Spleen (tissue), 11 donors: ENCODE measurements at regions not wholly inside any gene's neighbourhood (a gene's known extent, or its start where the extent isn't known, plus 50 kb on each side); places are given as distances from the start of the nearest gene placed in this dataset.

Experiments used
- DNase-seq: peaks from one replicate; pipeline ENCODE4 v3.0.0-alpha.2; 2020
- H3K27ac ChIP-seq, 8 donors: fragments of 200-600 bp; sonication (generic) in 7 of 8; 1 replicate in 4 of 8; 2 replicates in 4 of 8; pipeline versions ENCODE4 v1.5.0 to v1.8.0; 2016 to 2021; ENCODE audit warnings: inconsistent platforms in 4 of 8, mild to moderate bottlenecking in 4 of 8, moderate library complexity in 1 of 8
- H3K27me3 ChIP-seq, 7 donors: fragments of 200-600 bp; sonication (generic) in 6 of 7; replicated peaks in 1 of 7; 1 replicate in 4 of 7; 2 replicates in 3 of 7; pipeline versions ENCODE4 v1.5.0 to v1.8.0; 2016 to 2021; ENCODE audit warnings: inconsistent platforms in 3 of 7, mild to moderate bottlenecking in 1 of 7
- H3K36me3 ChIP-seq, 6 donors: fragments of 200-600 bp; sonication (generic) in 5 of 6; 1 replicate in 4 of 6; 2 replicates in 2 of 6; pipeline versions ENCODE4 v1.5.0 to v1.8.0; 2016 to 2021; ENCODE audit warnings: inconsistent platforms in 2 of 6
- H3K4me1 ChIP-seq, 6 donors: fragments of 200-600 bp; sonication (generic) in 5 of 6; 1 replicate in 3 of 6; 2 replicates in 3 of 6; pipeline versions ENCODE4 v1.5.0 to v1.8.0; 2016 to 2021; ENCODE audit warnings: inconsistent platforms in 3 of 6
- H3K4me3 ChIP-seq, 8 donors: fragments of 200-600 bp; sonication (generic) in 7 of 8; 1 replicate in 4 of 8; 2 replicates in 4 of 8; pipeline versions ENCODE4 v1.5.0 to v1.8.0; 2016 to 2021; ENCODE audit warnings: inconsistent platforms in 4 of 8, mild to moderate bottlenecking in 4 of 8, moderate library complexity in 2 of 8
- H3K9me3 ChIP-seq, 8 donors: fragments of 200-600 bp; sonication (generic) in 7 of 8; 1 replicate in 4 of 8; 2 replicates in 4 of 8; pipeline versions ENCODE4 v1.5.0 to v1.8.0; 2016 to 2021; ENCODE audit warnings: inconsistent platforms in 4 of 8
- POLR2A ChIP-seq, 3 donors: fragments of 450-650 bp; IDR thresholded peaks; one replicate each; pipeline ENCODE4 v1.5.1; 2017; ENCODE audit warnings: antibody characterized with exemption in 3 of 3, mild to moderate bottlenecking in 1 of 3
- POLR2AphosphoS5 ChIP-seq, 3 donors: sonication (generic); formaldehyde crosslinking; IDR thresholded peaks; one replicate each; pipeline ENCODE4 v1.5.1; 2017; ENCODE audit warnings: antibody characterized with exemption in 3 of 3
- WGBS, 5 donors: extraction: QIAGEN DNeasy Blood & Tissue Kit in 3 of 5; methylation state at CpG; one replicate each; pipeline versions ENCODE4 v1.1.5 to v1.1.7; 2013 to 2018; 5-methylcytosine and 5-hydroxymethylcytosine counted together
- intact Hi-C: fragments of 100-400 bp; cut with DNase I; formaldehyde crosslinking; loops from one replicate; pipeline ENCODE4 v1.15.0; 2023; ENCODE audit warnings: low total_unique reads
- TF ChIP-seq, protein P1 (sequence below), 11 experiments: fragments of 200-600 bp in 7 of 11; fragments of 450-650 bp in 4 of 11; sonication (generic) in 4 of 11; IDR thresholded peaks in 8 of 11; conservative IDR thresholded peaks in 3 of 11; 1 replicate in 7 of 11; 2 replicates in 4 of 11; pipeline versions ENCODE4 v1.4.0 to v1.8.0; 2016 to 2021; ENCODE audit warnings: antibody characterized with exemption in 11 of 11, inconsistent platforms in 4 of 11, mild to moderate bottlenecking in 1 of 11
- donor health status: healthy with polysubstance abuse.
- donor health status: DM: no; HTN: no; CAD: no; lungs with moderate emphysema.
- donor health status: DM: no; HTN: no; CAD: no.
- donor health status: Bipolar disorder and iron deficiency.
- donor health status: healthy.
- donor health status: DM: no; HTN: no; CAD: no.
- donor health status: DM: yes; HTN: yes; CAD: no.

DNA sequence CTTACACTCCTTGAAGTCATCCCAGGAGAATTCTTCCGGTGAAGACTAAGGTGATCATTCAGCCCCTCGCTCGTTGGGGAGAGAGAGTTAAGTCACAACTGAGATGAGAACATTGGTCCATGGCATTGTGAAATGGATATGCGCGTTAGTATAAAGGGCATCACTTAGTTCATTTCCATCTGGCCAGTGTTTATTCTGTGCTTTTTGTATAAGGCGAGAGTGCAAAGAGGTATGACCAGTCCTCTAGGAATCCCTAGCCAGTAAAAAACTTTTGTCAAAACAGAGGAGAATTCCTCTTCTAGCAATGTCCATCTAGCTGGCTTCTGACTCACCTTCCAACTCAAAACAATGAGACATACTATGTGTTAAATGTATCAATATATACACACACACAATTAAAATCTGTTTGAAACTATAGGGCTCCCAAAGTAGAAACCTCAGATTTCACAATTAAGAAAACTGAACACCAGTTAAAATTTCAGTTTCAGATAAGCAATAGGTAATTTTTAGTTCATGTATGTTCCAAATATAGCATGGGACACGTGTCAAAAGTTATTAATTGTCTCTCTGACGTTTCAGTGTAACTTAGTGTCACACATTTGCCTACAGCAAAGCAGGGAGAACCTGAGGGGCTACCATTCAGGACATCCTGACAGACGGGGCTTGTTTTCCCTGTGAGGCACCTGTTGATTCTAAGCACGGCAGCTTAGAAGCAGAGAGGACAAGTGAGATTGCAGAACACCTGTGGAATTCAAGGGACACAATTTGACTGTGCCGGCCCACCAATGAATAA lies 158.9 kb downstream of the KLF6 start:
- intact Hi-C loops: no loop called here
- Histone ChIP-seq H3K27me3 (no peaks in the 10 kb centered on the region), H3K4me3 (no peak overlapping the region), H3K27ac (no peak overlapping the region), H3K9me3 (peaks cover 0 to 9% (median 6%) of the 10 kb centered on the region in 8 donors), H3K36me3 (no peaks in the 10 kb centered on the region), H3K4me1 (peaks cover 0 to 18% (median 10%) of the 10 kb centered on the region in 6 donors)
- TF ChIP-seq POLR2AphosphoS5 (IDR thresholded peaks at IDR 0.05): no peak
- TF ChIP-seq, protein P1, sequence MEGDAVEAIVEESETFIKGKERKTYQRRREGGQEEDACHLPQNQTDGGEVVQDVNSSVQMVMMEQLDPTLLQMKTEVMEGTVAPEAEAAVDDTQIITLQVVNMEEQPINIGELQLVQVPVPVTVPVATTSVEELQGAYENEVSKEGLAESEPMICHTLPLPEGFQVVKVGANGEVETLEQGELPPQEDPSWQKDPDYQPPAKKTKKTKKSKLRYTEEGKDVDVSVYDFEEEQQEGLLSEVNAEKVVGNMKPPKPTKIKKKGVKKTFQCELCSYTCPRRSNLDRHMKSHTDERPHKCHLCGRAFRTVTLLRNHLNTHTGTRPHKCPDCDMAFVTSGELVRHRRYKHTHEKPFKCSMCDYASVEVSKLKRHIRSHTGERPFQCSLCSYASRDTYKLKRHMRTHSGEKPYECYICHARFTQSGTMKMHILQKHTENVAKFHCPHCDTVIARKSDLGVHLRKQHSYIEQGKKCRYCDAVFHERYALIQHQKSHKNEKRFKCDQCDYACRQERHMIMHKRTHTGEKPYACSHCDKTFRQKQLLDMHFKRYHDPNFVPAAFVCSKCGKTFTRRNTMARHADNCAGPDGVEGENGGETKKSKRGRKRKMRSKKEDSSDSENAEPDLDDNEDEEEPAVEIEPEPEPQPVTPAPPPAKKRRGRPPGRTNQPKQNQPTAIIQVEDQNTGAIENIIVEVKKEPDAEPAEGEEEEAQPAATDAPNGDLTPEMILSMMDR (IDR thresholded peaks at IDR 0.05 in 8 of 11, conservative IDR thresholded peaks at IDR 0.05 in 3 of 11): no peak
- no peak for TF ChIP-seq POLR2A (IDR thresholded peaks at IDR 0.05)
- DNase-seq: no peak
- 70 to 79% (median 78%) methylated on average over 11 of the region's 11 CpGs for WGBS, 5 donors

DNA sequence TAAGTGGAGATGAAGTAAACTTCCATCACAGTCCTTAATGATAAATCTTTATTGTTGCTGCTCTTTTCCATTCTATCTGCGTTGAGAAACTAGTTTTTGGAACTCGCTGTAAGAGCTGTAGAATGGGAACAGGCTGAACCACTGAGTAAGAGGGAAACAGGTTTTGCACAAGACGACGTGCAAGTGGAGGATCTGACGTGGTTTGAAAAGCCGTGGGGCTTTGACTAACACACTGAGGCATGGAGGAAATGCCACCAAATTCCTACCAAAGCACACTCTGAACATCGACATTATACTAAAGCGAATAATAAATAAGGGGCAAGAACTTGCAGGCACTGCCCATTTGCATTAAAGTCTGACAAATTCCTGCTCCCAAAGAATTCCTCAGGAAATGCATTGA lies 160.6 kb downstream of the KLF6 start:
- intact Hi-C loops: no loop called here
- peak overlapping the region in 3 of 8 donors; percentile 3 to 42 (median 28) for H3K27ac ChIP-seq
- H3K4me3 ChIP-seq: no peak overlapping the region

GRCh38 chr10:3623746-3624145 lies 161.3 kb downstream of the KLF6 start:
- 54 to 76% (median 60%) methylated on average over 7 of the region's 7 CpGs for WGBS, 5 donors
- TF ChIP-seq POLR2A (IDR thresholded peaks at IDR 0.05) (no peak), POLR2AphosphoS5 (IDR thresholded peaks at IDR 0.05) (no peak)
- TF ChIP-seq, protein P1 (IDR thresholded peaks at IDR 0.05 in 8 of 11, conservative IDR thresholded peaks at IDR 0.05 in 3 of 11): no peak
- no peak for DNase-seq
- no peaks in the 10 kb centered on the region for H3K27me3 ChIP-seq
- intact Hi-C loops: no loop called here
- peaks cover 0 to 20% (median 16%) of the 10 kb centered on the region in 8 donors for H3K9me3 ChIP-seq
- no peak overlapping the region for H3K4me3 ChIP-seq
- H3K27ac ChIP-seq: peak overlapping the region in 4 of 8 donors; percentile 3 to 42 (median 22)
- peaks cover 0 to 18% (median 10%) of the 10 kb centered on the region in 6 donors for H3K4me1 ChIP-seq
- no peaks in the 10 kb centered on the region for H3K36me3 ChIP-seq

More for the DNA sequence above, 160.6 kb downstream of the KLF6 start:
- no peaks in the 10 kb centered on the region for H3K27me3 ChIP-seq
- WGBS, 5 donors: 68 to 88% (median 74%) methylated on average over 8 of the region's 8 CpGs
- H3K9me3 ChIP-seq: peaks cover 0 to 20% (median 16%) of the 10 kb centered on the region in 8 donors
- H3K4me1 ChIP-seq: peaks cover 0 to 18% (median 10%) of the 10 kb centered on the region in 6 donors
- no peak for DNase-seq
- TF ChIP-seq POLR2AphosphoS5 (IDR thresholded peaks at IDR 0.05) (no peak), POLR2A (IDR thresholded peaks at IDR 0.05) (no peak)
- TF ChIP-seq, protein P1 (IDR thresholded peaks at IDR 0.05 in 8 of 11, conservative IDR thresholded peaks at IDR 0.05 in 3 of 11): no peak
- H3K36me3 ChIP-seq: no peaks in the 10 kb centered on the region

DNA sequence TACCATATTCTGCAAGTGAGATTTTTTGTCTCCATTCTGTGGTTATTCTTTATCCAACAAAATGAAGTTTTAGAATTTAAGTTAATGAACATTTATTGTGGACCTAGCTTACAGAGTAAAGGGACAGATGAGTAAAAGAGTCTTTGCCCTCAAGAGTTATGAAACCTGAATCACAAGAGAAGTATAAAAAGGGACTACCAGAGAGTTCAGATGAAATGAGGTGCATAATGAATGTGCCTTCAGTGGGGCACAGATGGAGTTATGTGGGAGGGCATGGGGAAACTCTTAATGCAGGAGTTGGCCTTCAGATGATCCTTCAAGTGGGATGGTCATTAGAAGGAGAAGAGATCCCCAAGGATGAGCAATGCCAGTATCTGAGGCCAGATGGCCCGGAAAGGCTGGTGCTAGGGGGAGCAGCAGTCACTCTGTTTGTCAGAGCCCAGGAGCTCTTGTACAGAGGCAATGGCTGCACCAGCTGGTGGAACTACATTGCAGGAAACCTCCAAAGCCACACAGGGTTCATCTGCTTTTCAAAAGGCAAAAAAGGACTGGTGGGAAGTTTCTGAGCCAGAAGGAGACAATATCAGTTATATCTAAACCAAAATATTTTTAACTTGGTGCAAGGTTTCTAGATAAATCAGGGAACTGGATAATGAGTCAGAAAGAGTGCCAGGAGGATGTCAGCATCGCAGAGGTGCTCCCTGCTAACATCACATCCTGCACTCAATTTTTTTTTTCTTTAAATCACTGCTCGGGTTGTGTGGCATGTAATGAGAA lies 162.0 kb downstream of the KLF6 start:
- TF ChIP-seq POLR2A (IDR thresholded peaks at IDR 0.05) (no peak), POLR2AphosphoS5 (IDR thresholded peaks at IDR 0.05) (no peak)
- intact Hi-C loops: no loop called here
- no peak for DNase-seq
- WGBS, 5 donors: 49 to 69% (median 62%) methylated on average over 3 of the region's 3 CpGs
- H3K36me3 ChIP-seq: no peaks in the 10 kb centered on the region
- H3K27ac ChIP-seq: peak overlapping the region in 4 of 8 donors; percentile 3 to 48 (median 29)
- H3K9me3 ChIP-seq: peaks cover 0 to 20% (median 16%) of the 10 kb centered on the region in 8 donors
- H3K4me1 ChIP-seq: peaks cover 0 to 18% (median 10%) of the 10 kb centered on the region in 6 donors
- no peak overlapping the region for H3K4me3 ChIP-seq
- H3K27me3 ChIP-seq: no peaks in the 10 kb centered on the region
